ENCODE measurements at regions not wholly inside any gene's neighbourhood (a gene's known extent, or its start where the extent isn't known, plus 50 kb on each side); places are given as distances from the start of the nearest gene placed in this dataset.

GRCh38 chr4:106473515-106473914, 104.9 kb upstream of the GIMD1 start:
- no peaks in the 10 kb centered on the region for H3K9me1 ChIP-seq (ENCODE audit: control insufficient read depth, insufficient read depth, low read length)
- no TSS peak for BruUV-seq (replicated peaks)
- H3K9ac ChIP-seq (ENCODE audit: insufficient read depth in 1 of 2, low read depth in 2 of 2, low read length in 2 of 2), result no peak overlapping the region
- no peak overlapping the region for H3K4me3 ChIP-seq
- no peaks in the 10 kb centered on the region for H3K36me3 ChIP-seq (ENCODE audit: control insufficient read depth, insufficient read depth, low read length)
- CTCF ChIA-PET (ENCODE audit: low intra/inter-chr PET ratio), result no interaction called here
- DNase-seq (ENCODE audit: extremely low read depth in 1 of 4, low spot score in 3 of 4) (no peak), FAIRE-seq (no peak), ATAC-seq (no peak)
- H3K27me3 ChIP-seq (ENCODE audit: control insufficient read depth in 2 of 2, insufficient read depth in 2 of 2, low read length in 2 of 2), result no peaks in the 10 kb centered on the region
- intact Hi-C loops (cut with micrococcal nuclease) (no loop called here), in situ Hi-C loops (cut with MboI) (no loop called here)
- H3K4me1 ChIP-seq (replicated peaks in 1 of 2; ENCODE audit: control insufficient read depth in 2 of 2, insufficient read depth in 2 of 2, low read length in 2 of 2), result no peaks in the 10 kb centered on the region
- H3K27ac ChIP-seq (ENCODE audit: extremely low read depth, low read depth, low read length), result no peak overlapping the region
- H2AFZ ChIP-seq (ENCODE audit: low read depth, low read length), result no peak overlapping the region
- H3K4me2 ChIP-seq (ENCODE audit: insufficient read depth, low read length), result no peak overlapping the region
- 0% methylated on average over 1 of the region's 1 CpG for WGBS (ENCODE audit: insufficient coverage, low coverage, missing lambda C conversion rate)
- no peaks in the 10 kb centered on the region for H3K9me3 ChIP-seq (replicated peaks; ENCODE audit: control insufficient read depth, insufficient read depth, low read depth, low read length)
- no peaks in the 10 kb centered on the region for H4K20me1 ChIP-seq (replicated peaks; ENCODE audit: control insufficient read depth, insufficient read depth, low read length)
- no peak for TF ChIP-seq SAP30 (IDR thresholded peaks at IDR 0.05; ENCODE audit: borderline replicate concordance, insufficient read depth, low read depth, low read length, poor library complexity, severe bottlenecking)
- no peak for TF ChIP-seq IRF9 (tag; IDR thresholded peaks at IDR 0.05)
- POLR2A ChIA-PET, result no interaction called here
- no peaks in the 10 kb centered on the region for H3K79me2 ChIP-seq (ENCODE audit: control insufficient read depth, insufficient read depth, low read length)

GRCh38 chr4:106471151-106471550, 102.6 kb upstream of the GIMD1 start:
- FAIRE-seq, result no peak
- H3K9me3 ChIP-seq (replicated peaks; ENCODE audit: control insufficient read depth, insufficient read depth, low read depth, low read length), result no peaks in the 10 kb centered on the region
- H2AFZ ChIP-seq (ENCODE audit: low read depth, low read length), result no peak overlapping the region
- H3K9ac ChIP-seq (ENCODE audit: insufficient read depth in 1 of 2, low read depth in 2 of 2, low read length in 2 of 2), result no peak overlapping the region
- in situ Hi-C loops (cut with MboI), result no loop called here
- no peak overlapping the region for H3K4me2 ChIP-seq (ENCODE audit: insufficient read depth, low read length)
- no peaks in the 10 kb centered on the region for H3K36me3 ChIP-seq (ENCODE audit: control insufficient read depth, insufficient read depth, low read length)
- intact Hi-C loops (cut with micrococcal nuclease), result no loop called here
- no peaks in the 10 kb centered on the region for H4K20me1 ChIP-seq (replicated peaks; ENCODE audit: control insufficient read depth, insufficient read depth, low read length)
- ChIA-PET CTCF (ENCODE audit: low intra/inter-chr PET ratio) (no interaction called here), POLR2A (no interaction called here)
- ATAC-seq, result no peak
- no peak overlapping the region for H3K27ac ChIP-seq (ENCODE audit: extremely low read depth, low read depth, low read length)
- H3K27me3 ChIP-seq (ENCODE audit: control insufficient read depth in 2 of 2, insufficient read depth in 2 of 2, low read length in 2 of 2), result no peaks in the 10 kb centered on the region
- DNase-seq (ENCODE audit: extremely low read depth in 1 of 4, low spot score in 3 of 4), result no peak
- H3K4me3 ChIP-seq, result no peak overlapping the region
- WGBS (ENCODE audit: insufficient coverage, low coverage, missing lambda C conversion rate), result 0% methylated on average over 7 of the region's 7 CpGs
- TF ChIP-seq THAP7 (CRISPR knock-in tag; IDR thresholded peaks at IDR 0.05) (no peak), HNRNPH1 (optimal IDR thresholded peaks at IDR 0.05; ENCODE audit: low read depth, low read length) (no peak), SRSF1 (IDR thresholded peaks at IDR 0.05; ENCODE audit: low read depth, low read length) (no peak), ZNF239 (CRISPR knock-in tag; IDR thresholded peaks at IDR 0.05) (no peak), GTF2F1 (IDR thresholded peaks at IDR 0.05; ENCODE audit: low read depth, low read length) (no peak), NR3C1 (CRISPR knock-in tag; IDR thresholded peaks at IDR 0.05) (no peak), ZBTB9 (CRISPR knock-in tag; IDR thresholded peaks at IDR 0.05) (no peak)
- no peaks in the 10 kb centered on the region for H3K9me1 ChIP-seq (ENCODE audit: control insufficient read depth, insufficient read depth, low read length)
- no peaks in the 10 kb centered on the region for H3K4me1 ChIP-seq (replicated peaks in 1 of 2; ENCODE audit: control insufficient read depth in 2 of 2, insufficient read depth in 2 of 2, low read length in 2 of 2)
- no peaks in the 10 kb centered on the region for H3K79me2 ChIP-seq (ENCODE audit: control insufficient read depth, insufficient read depth, low read length)
- no TSS peak for BruUV-seq (replicated peaks)
